Liver (tissue), 3 donors: ENCODE measurements at regions not wholly inside any gene's neighbourhood (a gene's known extent, or its start where the extent isn't known, plus 50 kb on each side); places are given as distances from the start of the nearest gene placed in this dataset.

Source experiments
- EGR1 ChIP-seq, 2 donors: IDR thresholded peaks; 2 replicates each; pipeline ENCODE4 v1.6.1; 2016 to 2018; ENCODE audit warnings: antibody characterized with exemption in 2 of 2, low read depth in 2 of 2
- FOXA2 ChIP-seq: IDR thresholded peaks from 2 replicates; pipeline ENCODE4 v1.6.1; 2016; ENCODE audit warnings: antibody characterized with exemption
- GABPA ChIP-seq, 2 donors: IDR thresholded peaks in 1 of 2; conservative IDR thresholded peaks in 1 of 2; 2 replicates each; pipeline ENCODE4 v1.6.1; 2016; ENCODE audit warnings: antibody characterized with exemption in 2 of 2, mild to moderate bottlenecking in 1 of 2, moderate library complexity in 1 of 2
- HNF4G ChIP-seq: IDR thresholded peaks from 2 replicates; pipeline ENCODE4 v1.6.1; 2016; ENCODE audit warnings: antibody characterized with exemption
- JUND ChIP-seq, 2 donors: IDR thresholded peaks; 2 replicates each; pipeline ENCODE4 v1.6.1; 2016; ENCODE audit warnings: antibody characterized with exemption in 2 of 2
- RAD21 ChIP-seq, 2 donors: IDR thresholded peaks; 2 replicates each; pipeline ENCODE4 v1.6.1; 2016; ENCODE audit warnings: antibody characterized with exemption in 2 of 2, mild to moderate bottlenecking in 2 of 2
- REST ChIP-seq: IDR thresholded peaks from 2 replicates; pipeline ENCODE4 v1.6.1; 2016; ENCODE audit warnings: antibody characterized with exemption, mild to moderate bottlenecking
- RXRA ChIP-seq, 2 donors: IDR thresholded peaks; 2 replicates each; pipeline ENCODE4 v1.6.1; 2017 to 2018; ENCODE audit warnings: antibody characterized with exemption in 2 of 2, mild to moderate bottlenecking in 1 of 2
- SP1 ChIP-seq: IDR thresholded peaks from 2 replicates; pipeline ENCODE4 v1.6.1; 2018; ENCODE audit warnings: antibody characterized with exemption, mild to moderate bottlenecking
- TAF1 ChIP-seq: conservative IDR thresholded peaks from 2 replicates; pipeline ENCODE4 v1.6.1; 2016; ENCODE audit warnings: antibody characterized with exemption, mild to moderate bottlenecking
- YY1 ChIP-seq: IDR thresholded peaks from 2 replicates; pipeline ENCODE4 v1.6.1; 2016; ENCODE audit warnings: antibody characterized with exemption, mild to moderate bottlenecking
- TF ChIP-seq, protein P1 (sequence below): fragments of 150-350 bp; IDR thresholded peaks from 2 replicates; pipeline ENCODE4 v1.5.1; 2017; ENCODE audit warnings: improper control_type of control experiment, low read depth, low read length; ENCODE audit not compliant: missing input control
- TF ChIP-seq, protein P2 (sequence below): IDR thresholded peaks from 2 replicates; pipeline ENCODE4 v1.6.1; 2016; ENCODE audit warnings: antibody characterized with exemption
- TF ChIP-seq, protein P3 (sequence below): IDR thresholded peaks from 2 replicates; pipeline ENCODE4 v1.6.1; 2016; ENCODE audit warnings: antibody characterized with exemption
- donor health status: healthy.
- donor health status: healthy.

GRCh38 chr7:1324028-1324900 is 91.6 kb downstream of the UNCX start:
- TF ChIP-seq EGR1 (IDR thresholded peaks at IDR 0.05; ENCODE audit: low read depth in 2 of 2) = no peak
- TF ChIP-seq, protein P1, sequence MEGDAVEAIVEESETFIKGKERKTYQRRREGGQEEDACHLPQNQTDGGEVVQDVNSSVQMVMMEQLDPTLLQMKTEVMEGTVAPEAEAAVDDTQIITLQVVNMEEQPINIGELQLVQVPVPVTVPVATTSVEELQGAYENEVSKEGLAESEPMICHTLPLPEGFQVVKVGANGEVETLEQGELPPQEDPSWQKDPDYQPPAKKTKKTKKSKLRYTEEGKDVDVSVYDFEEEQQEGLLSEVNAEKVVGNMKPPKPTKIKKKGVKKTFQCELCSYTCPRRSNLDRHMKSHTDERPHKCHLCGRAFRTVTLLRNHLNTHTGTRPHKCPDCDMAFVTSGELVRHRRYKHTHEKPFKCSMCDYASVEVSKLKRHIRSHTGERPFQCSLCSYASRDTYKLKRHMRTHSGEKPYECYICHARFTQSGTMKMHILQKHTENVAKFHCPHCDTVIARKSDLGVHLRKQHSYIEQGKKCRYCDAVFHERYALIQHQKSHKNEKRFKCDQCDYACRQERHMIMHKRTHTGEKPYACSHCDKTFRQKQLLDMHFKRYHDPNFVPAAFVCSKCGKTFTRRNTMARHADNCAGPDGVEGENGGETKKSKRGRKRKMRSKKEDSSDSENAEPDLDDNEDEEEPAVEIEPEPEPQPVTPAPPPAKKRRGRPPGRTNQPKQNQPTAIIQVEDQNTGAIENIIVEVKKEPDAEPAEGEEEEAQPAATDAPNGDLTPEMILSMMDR = no peak
- no peak for TF ChIP-seq RAD21 (IDR thresholded peaks at IDR 0.05)
- TF ChIP-seq, protein P2, sequence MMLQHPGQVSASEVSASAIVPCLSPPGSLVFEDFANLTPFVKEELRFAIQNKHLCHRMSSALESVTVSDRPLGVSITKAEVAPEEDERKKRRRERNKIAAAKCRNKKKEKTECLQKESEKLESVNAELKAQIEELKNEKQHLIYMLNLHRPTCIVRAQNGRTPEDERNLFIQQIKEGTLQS = no peak
- TF ChIP-seq GABPA (IDR thresholded peaks at IDR 0.05 in 1 of 2, conservative IDR thresholded peaks at IDR 0.05 in 1 of 2) = no peak
- no peak for TF ChIP-seq YY1
- TF ChIP-seq TAF1 = no peak
- no peak for TF ChIP-seq REST
- TF ChIP-seq, protein P3, sequence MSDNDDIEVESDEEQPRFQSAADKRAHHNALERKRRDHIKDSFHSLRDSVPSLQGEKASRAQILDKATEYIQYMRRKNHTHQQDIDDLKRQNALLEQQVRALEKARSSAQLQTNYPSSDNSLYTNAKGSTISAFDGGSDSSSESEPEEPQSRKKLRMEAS = no peak
- TF ChIP-seq HNF4G = no peak
- no peak for TF ChIP-seq RXRA (IDR thresholded peaks at IDR 0.05)
- no peak for TF ChIP-seq SP1
- TF ChIP-seq FOXA2 = no peak
- TF ChIP-seq JUND (IDR thresholded peaks at IDR 0.05) = no peak
